ENCODE measurements at regions not wholly inside any gene's neighbourhood (a gene's known extent, or its start where the extent isn't known, plus 50 kb on each side); places are given as distances from the start of the nearest gene placed in this dataset.

GRCh38 chr2:34307636-34308035 is 708.5 kb upstream of the FAM98A start:
- Mint-ChIP-seq H3K27me3 (ENCODE audit: unreplicated experiment) (no peaks in the 10 kb centered on the region), H3K9me3 (ENCODE audit: unreplicated experiment) (no peaks in the 10 kb centered on the region), H3K36me3 (ENCODE audit: low read depth, unreplicated experiment) (no peaks in the 10 kb centered on the region), H3K4me3 (ENCODE audit: unreplicated experiment) (no peak overlapping the region), H3K4me1 (ENCODE audit: unreplicated experiment) (no peaks in the 10 kb centered on the region), H3K27ac (ENCODE audit: unreplicated experiment) (no peak overlapping the region)
- TF ChIP-seq, protein P1, sequence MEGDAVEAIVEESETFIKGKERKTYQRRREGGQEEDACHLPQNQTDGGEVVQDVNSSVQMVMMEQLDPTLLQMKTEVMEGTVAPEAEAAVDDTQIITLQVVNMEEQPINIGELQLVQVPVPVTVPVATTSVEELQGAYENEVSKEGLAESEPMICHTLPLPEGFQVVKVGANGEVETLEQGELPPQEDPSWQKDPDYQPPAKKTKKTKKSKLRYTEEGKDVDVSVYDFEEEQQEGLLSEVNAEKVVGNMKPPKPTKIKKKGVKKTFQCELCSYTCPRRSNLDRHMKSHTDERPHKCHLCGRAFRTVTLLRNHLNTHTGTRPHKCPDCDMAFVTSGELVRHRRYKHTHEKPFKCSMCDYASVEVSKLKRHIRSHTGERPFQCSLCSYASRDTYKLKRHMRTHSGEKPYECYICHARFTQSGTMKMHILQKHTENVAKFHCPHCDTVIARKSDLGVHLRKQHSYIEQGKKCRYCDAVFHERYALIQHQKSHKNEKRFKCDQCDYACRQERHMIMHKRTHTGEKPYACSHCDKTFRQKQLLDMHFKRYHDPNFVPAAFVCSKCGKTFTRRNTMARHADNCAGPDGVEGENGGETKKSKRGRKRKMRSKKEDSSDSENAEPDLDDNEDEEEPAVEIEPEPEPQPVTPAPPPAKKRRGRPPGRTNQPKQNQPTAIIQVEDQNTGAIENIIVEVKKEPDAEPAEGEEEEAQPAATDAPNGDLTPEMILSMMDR (IDR thresholded peaks at IDR 0.05; ENCODE audit: unreplicated experiment), result no peak
- no peak for DNase-seq (ENCODE audit: low spot score)

- DNase-seq (ENCODE audit: low spot score), result no peak
- H3K9me3 Mint-ChIP-seq (ENCODE audit: unreplicated experiment), result no peaks in the 10 kb centered on the region
- no peaks in the 10 kb centered on the region for H3K36me3 Mint-ChIP-seq (ENCODE audit: low read depth, unreplicated experiment)
- no peaks in the 10 kb centered on the region for H3K4me1 Mint-ChIP-seq (ENCODE audit: unreplicated experiment)
- TF ChIP-seq, protein P1 (IDR thresholded peaks at IDR 0.05; ENCODE audit: unreplicated experiment), result no peak
- H3K27me3 Mint-ChIP-seq (ENCODE audit: unreplicated experiment), result no peaks in the 10 kb centered on the region
- no peak overlapping the region for H3K27ac Mint-ChIP-seq (ENCODE audit: unreplicated experiment)
- no peak overlapping the region for H3K4me3 Mint-ChIP-seq (ENCODE audit: unreplicated experiment)
Measured at GRCh38 chr2:34306745-34307144, 707.6 kb upstream of the FAM98A start.

GRCh38 chr2:34305587-34305986 is 706.5 kb upstream of the FAM98A start:
- no peak for DNase-seq (ENCODE audit: low spot score)
- Mint-ChIP-seq H3K4me3 (ENCODE audit: unreplicated experiment) (no peak overlapping the region), H3K27ac (ENCODE audit: unreplicated experiment) (no peak overlapping the region), H3K27me3 (ENCODE audit: unreplicated experiment) (no peaks in the 10 kb centered on the region), H3K4me1 (ENCODE audit: unreplicated experiment) (no peaks in the 10 kb centered on the region), H3K9me3 (ENCODE audit: unreplicated experiment) (no peaks in the 10 kb centered on the region), H3K36me3 (ENCODE audit: low read depth, unreplicated experiment) (no peaks in the 10 kb centered on the region)
- TF ChIP-seq, protein P1 (IDR thresholded peaks at IDR 0.05; ENCODE audit: unreplicated experiment), result no peak

- Mint-ChIP-seq H3K27ac (ENCODE audit: unreplicated experiment) (no peak overlapping the region), H3K36me3 (ENCODE audit: low read depth, unreplicated experiment) (no peaks in the 10 kb centered on the region), H3K27me3 (ENCODE audit: unreplicated experiment) (no peaks in the 10 kb centered on the region), H3K4me3 (ENCODE audit: unreplicated experiment) (no peak overlapping the region), H3K4me1 (ENCODE audit: unreplicated experiment) (no peaks in the 10 kb centered on the region), H3K9me3 (ENCODE audit: unreplicated experiment) (no peaks in the 10 kb centered on the region)
- no peak for DNase-seq (ENCODE audit: low spot score)
- TF ChIP-seq, protein P1 (IDR thresholded peaks at IDR 0.05; ENCODE audit: unreplicated experiment), result no peak
Measured at GRCh38 chr2:34294961-34295360, 695.9 kb upstream of the FAM98A start.

- TF ChIP-seq, protein P1 (IDR thresholded peaks at IDR 0.05; ENCODE audit: unreplicated experiment), result no peak
- no peak overlapping the region for H3K27ac Mint-ChIP-seq (ENCODE audit: unreplicated experiment)
- no peaks in the 10 kb centered on the region for H3K36me3 Mint-ChIP-seq (ENCODE audit: low read depth, unreplicated experiment)
- H3K4me1 Mint-ChIP-seq (ENCODE audit: unreplicated experiment), result no peaks in the 10 kb centered on the region
- H3K4me3 Mint-ChIP-seq (ENCODE audit: unreplicated experiment), result no peak overlapping the region
- DNase-seq (ENCODE audit: low spot score), result no peak
- H3K27me3 Mint-ChIP-seq (ENCODE audit: unreplicated experiment), result no peaks in the 10 kb centered on the region
- no peaks in the 10 kb centered on the region for H3K9me3 Mint-ChIP-seq (ENCODE audit: unreplicated experiment)
Measured at GRCh38 chr2:34291076-34291475, 692.0 kb upstream of the FAM98A start.
